Endothelial cell of umbilical vein (primary cell): ENCODE measurements at regions not wholly inside any gene's neighbourhood (a gene's known extent, or its start where the extent isn't known, plus 50 kb on each side); places are given as distances from the start of the nearest gene placed in this dataset.

Experiments
- BruUV-seq: library from RNA; stranded (reverse); fragments of 400-500 nt; replicated peaks from 2 replicates; lab custom pipeline; 2021; lab: Mats Ljungman, UMichigan
- CTCF ChIA-PET: fragments of 300-600, 350-600 bp; sonication (Branson Sonifier 250); formaldehyde crosslinking; loops from one replicate; lab custom pipeline; 2021; ENCODE audit warnings: antibody characterized with exemption, inconsistent platforms; lab: Charles Lee
- POLR2A ChIA-PET: fragments of 300-600, 350-600 bp; sonication (Branson Sonifier 250); formaldehyde crosslinking; loops from one replicate; lab custom pipeline; 2021; ENCODE audit warnings: antibody characterized with exemption, inconsistent platforms; lab: Charles Lee
- DNase-seq: peaks from one replicate; pipeline ENCODE4 v3.0.0-alpha.2; 2011; ENCODE audit warnings: low read depth, low spot score
- FAIRE-seq: peaks from 2 replicates; lab custom pipeline; 2011; peaks lifted over from hg19 to GRCh38; lab: Jason Lieb, UNC
- H2AFZ ChIP-seq: 2 replicates; pipeline ENCODE4 v1.6.0; 2012; ENCODE audit warnings: low read depth, low read length, control low read depth, inconsistent platforms
- H3K27ac ChIP-seq: 2 replicates; pipeline ENCODE4 v1.5.1; 2011; ENCODE audit warnings: low read depth, mild to moderate bottlenecking, control low read depth, low read length, moderate library complexity; ENCODE audit not compliant: insufficient read depth
- H3K27me3 ChIP-seq, 2 experiments: 2 replicates each; pipeline versions ENCODE4 v1.6.0 to v1.6.1; 2011; ENCODE audit warnings: low read length in 2 of 2, mixed read lengths in 1 of 2; ENCODE audit not compliant: control insufficient read depth in 2 of 2, insufficient read depth in 2 of 2
- H3K36me3 ChIP-seq, 2 experiments: 2 replicates in 1 of 2; 3 replicates in 1 of 2; pipeline ENCODE4 v1.5.1; 2011; ENCODE audit warnings: low read length in 2 of 2, mild to moderate bottlenecking in 1 of 2, moderate library complexity in 1 of 2; ENCODE audit not compliant: control insufficient read depth in 2 of 2, insufficient read depth in 2 of 2; ENCODE audit errors: extremely low read depth in 1 of 2
- H3K4me1 ChIP-seq: 3 replicates; pipeline ENCODE4 v1.5.1; 2011; ENCODE audit warnings: mild to moderate bottlenecking, low read length; ENCODE audit not compliant: control insufficient read depth, insufficient read depth; ENCODE audit errors: extremely low read depth
- H3K4me2 ChIP-seq: 2 replicates; pipeline ENCODE4 v1.6.1; 2011; ENCODE audit warnings: low read length, control low read depth, mixed read lengths; ENCODE audit not compliant: insufficient read depth
- H3K4me3 ChIP-seq, 3 experiments: fragments of 200-600 bp in 1 of 3; sonication (generic), shearing (Covaris generic) in 1 of 3; replicated peaks in 1 of 3; 2 replicates each; pipeline ENCODE4 v1.5.1; 2011 to 2016; ENCODE audit warnings: control low read depth in 3 of 3, low read length in 3 of 3, mild to moderate bottlenecking in 2 of 3, inconsistent platforms in 1 of 3, low read depth in 1 of 3, moderate library complexity in 1 of 3; ENCODE audit not compliant: insufficient read depth in 1 of 3
- H3K79me2 ChIP-seq: 2 replicates; pipeline ENCODE4 v1.6.0; 2012; ENCODE audit warnings: low read length, inconsistent platforms; ENCODE audit not compliant: control insufficient read depth, insufficient read depth
- H3K9ac ChIP-seq: replicated peaks from 2 replicates; pipeline ENCODE3; 2011; ENCODE audit warnings: low read length, control low read depth; ENCODE audit not compliant: insufficient read depth; ENCODE audit errors: extremely low read depth
- H3K9me1 ChIP-seq: replicated peaks from 3 replicates; pipeline ENCODE4 v1.6.0; 2011; ENCODE audit warnings: mild to moderate bottlenecking, low read length; ENCODE audit not compliant: control insufficient read depth, insufficient read depth; ENCODE audit errors: extremely low read depth
- H3K9me3 ChIP-seq: replicated peaks from 2 replicates; pipeline ENCODE4 v1.5.1; 2012; ENCODE audit warnings: low read length, inconsistent platforms; ENCODE audit not compliant: control insufficient read depth, insufficient read depth
- H4K20me1 ChIP-seq: replicated peaks from 2 replicates; pipeline ENCODE3; 2011; ENCODE audit warnings: mild to moderate bottlenecking, low read length; ENCODE audit not compliant: control insufficient read depth, insufficient read depth; ENCODE audit errors: extremely low read depth
- EZH2 ChIP-seq: IDR thresholded peaks from 2 replicates; pipeline ENCODE4 v1.6.1; 2012; ENCODE audit warnings: borderline replicate concordance, low read depth, mild to moderate bottlenecking, moderate library complexity, low read length, inconsistent platforms; ENCODE audit not compliant: severe bottlenecking
- FOS ChIP-seq: IDR thresholded peaks from 2 replicates; pipeline ENCODE4 v1.6.1; 2011; ENCODE audit warnings: mild to moderate bottlenecking, low read length, moderate library complexity, borderline replicate concordance; ENCODE audit not compliant: insufficient read depth
- GATA2 ChIP-seq: IDR thresholded peaks from 2 replicates; pipeline ENCODE4 v1.7.0; 2011; ENCODE audit warnings: low read depth, mild to moderate bottlenecking, moderate library complexity, mixed read lengths, low read length; ENCODE audit not compliant: insufficient read length, insufficient read depth
- JUN ChIP-seq: IDR thresholded peaks from 2 replicates; pipeline ENCODE4 v1.6.1; 2011; ENCODE audit warnings: borderline replicate concordance, low read depth; ENCODE audit not compliant: insufficient read length, insufficient read depth
- MYC ChIP-seq: IDR thresholded peaks from one replicate; pipeline ENCODE4 v1.6.1; 2011; ENCODE audit warnings: mild to moderate bottlenecking, low read depth, low read length
- POLR2A ChIP-seq: IDR thresholded peaks from 2 replicates; pipeline ENCODE4 v1.6.1; 2012; ENCODE audit warnings: low read depth, mild to moderate bottlenecking, control low read depth, low read length
- POLR2AphosphoS5 ChIP-seq: IDR thresholded peaks from 2 replicates; pipeline ENCODE4 v1.6.1; 2012; ENCODE audit warnings: low read depth, mild to moderate bottlenecking, control low read depth, low read length, moderate library complexity; ENCODE audit not compliant: insufficient read depth
- dilution Hi-C: fragments of 300-500 bp; cut with MboI; formaldehyde crosslinking; loops from one replicate; pipeline ENCODE4 v1.15.0; 2019; ENCODE audit warnings: low sequenced_read_pairs; ENCODE audit not compliant: extremely low pct_ligation_motif_present
- intact Hi-C: fragments of 100-400 bp; cut with micrococcal nuclease; formaldehyde crosslinking; loops from one replicate; pipeline ENCODE4 v1.10.0; 2022
- TF ChIP-seq, protein P1 (sequence below), 2 donors: IDR thresholded peaks; 1 replicate in 1 of 2; 2 replicates in 1 of 2; pipeline ENCODE4 v1.5.1; 2011; ENCODE audit warnings: low read length in 2 of 2, mild to moderate bottlenecking in 2 of 2, moderate library complexity in 2 of 2, control low read depth in 1 of 2, inconsistent platforms in 1 of 2, low read depth in 1 of 2; ENCODE audit not compliant: insufficient read depth in 1 of 2; ENCODE audit errors: extremely low read depth in 1 of 2
- TF ChIP-seq, protein P2 (sequence below): IDR thresholded peaks from 2 replicates; pipeline ENCODE4 v1.6.1; 2011; ENCODE audit not compliant: insufficient read depth, insufficient read length

DNA sequence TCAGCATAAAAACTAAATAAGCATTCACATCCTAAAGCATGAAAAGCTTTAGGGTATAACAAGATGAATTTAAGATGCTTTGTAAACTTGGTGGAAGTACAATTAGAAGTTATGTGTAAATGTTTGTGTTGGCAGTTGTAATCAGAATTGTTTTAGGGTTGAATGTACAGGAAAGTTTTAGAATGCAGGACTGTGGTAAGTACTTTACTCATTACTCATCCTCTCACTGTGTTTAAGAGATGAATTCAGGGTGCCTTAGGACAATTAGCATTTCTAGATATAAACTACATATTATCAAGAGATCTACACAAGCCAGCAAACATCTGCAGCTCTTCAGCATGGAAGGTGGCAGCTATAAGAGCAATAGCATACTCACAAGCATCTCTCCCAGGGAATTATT is 77.5 kb upstream of the ELOVL6 start:
- ChIA-PET POLR2A (no interaction called here), CTCF (interaction anchor here (1.4 kb wide), 1 partner anchor 21 kb away, joined by 3 read pairs; no protein-coding TSS in a partner anchor)
- Histone ChIP-seq H3K4me3 (no peak overlapping the region), H3K4me2 (no peak overlapping the region), H3K36me3 (no peaks in the 10 kb centered on the region), H3K9ac (no peak overlapping the region), H3K9me1 (no peaks in the 10 kb centered on the region), H2AFZ (no peak overlapping the region), H3K27me3 (no peaks in the 10 kb centered on the region), H3K79me2 (no peaks in the 10 kb centered on the region), H3K4me1 (no peaks in the 10 kb centered on the region), H3K27ac (no peak overlapping the region), H3K9me3 (no peaks in the 10 kb centered on the region), H4K20me1 (no peaks in the 10 kb centered on the region)
- TF ChIP-seq, protein P1, sequence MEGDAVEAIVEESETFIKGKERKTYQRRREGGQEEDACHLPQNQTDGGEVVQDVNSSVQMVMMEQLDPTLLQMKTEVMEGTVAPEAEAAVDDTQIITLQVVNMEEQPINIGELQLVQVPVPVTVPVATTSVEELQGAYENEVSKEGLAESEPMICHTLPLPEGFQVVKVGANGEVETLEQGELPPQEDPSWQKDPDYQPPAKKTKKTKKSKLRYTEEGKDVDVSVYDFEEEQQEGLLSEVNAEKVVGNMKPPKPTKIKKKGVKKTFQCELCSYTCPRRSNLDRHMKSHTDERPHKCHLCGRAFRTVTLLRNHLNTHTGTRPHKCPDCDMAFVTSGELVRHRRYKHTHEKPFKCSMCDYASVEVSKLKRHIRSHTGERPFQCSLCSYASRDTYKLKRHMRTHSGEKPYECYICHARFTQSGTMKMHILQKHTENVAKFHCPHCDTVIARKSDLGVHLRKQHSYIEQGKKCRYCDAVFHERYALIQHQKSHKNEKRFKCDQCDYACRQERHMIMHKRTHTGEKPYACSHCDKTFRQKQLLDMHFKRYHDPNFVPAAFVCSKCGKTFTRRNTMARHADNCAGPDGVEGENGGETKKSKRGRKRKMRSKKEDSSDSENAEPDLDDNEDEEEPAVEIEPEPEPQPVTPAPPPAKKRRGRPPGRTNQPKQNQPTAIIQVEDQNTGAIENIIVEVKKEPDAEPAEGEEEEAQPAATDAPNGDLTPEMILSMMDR (IDR thresholded peaks at IDR 0.05; ENCODE audit: extremely low read depth in 1 of 2, insufficient read depth in 1 of 2, low read depth in 1 of 2, low read length in 2 of 2) = no peak
- TF ChIP-seq GATA2 (no peak), EZH2 (no peak), FOS (no peak), JUN (no peak), POLR2A (no peak), POLR2AphosphoS5 (no peak), MYC (no peak)
- TF ChIP-seq, protein P2, sequence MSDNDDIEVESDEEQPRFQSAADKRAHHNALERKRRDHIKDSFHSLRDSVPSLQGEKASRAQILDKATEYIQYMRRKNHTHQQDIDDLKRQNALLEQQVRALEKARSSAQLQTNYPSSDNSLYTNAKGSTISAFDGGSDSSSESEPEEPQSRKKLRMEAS = no peak
- dilution Hi-C loops = no loop called here
- intact Hi-C loops = no loop called here
- BruUV-seq = no TSS peak
- DNase-seq (no peak), FAIRE-seq (no peak)
